SIG-M5 treated with dmso at 0.1 percent for 504 hours (cell line): ENCODE measurements at regions not wholly inside any gene's neighbourhood (a gene's known extent, or its start where the extent isn't known, plus 50 kb on each side); places are given as distances from the start of the nearest gene placed in this dataset.
"Not testable (repeated sequence)": the region's sequence is repeated elsewhere in the genome, so short reads cannot be mapped to it uniquely, and the experiment has no call there.

Experiments used
- DNase-seq: peaks from one replicate; lab custom pipeline; 2025; ENCODE audit not compliant: unreplicated experiment; lab: John Stamatoyannopoulos, UW

GRCh38 chrX:39678914-39679313 is 418.8 kb downstream of the BCOR start:
- DNase-seq: no peak

GRCh38 chrX:39679497-39680157 is 418.1 kb downstream of the BCOR start:
- no peak for DNase-seq

- DNase-seq: no peak
Observed at GRCh38 chrX:39681885-39682284, 415.9 kb downstream of the BCOR start.

GRCh38 chrX:39682778-39683177 is 415.0 kb downstream of the BCOR start:
- peak; percentile 15 for DNase-seq

- DNase-seq: no peak
Observed at GRCh38 chrX:39688219-39688575, 409.6 kb downstream of the BCOR start.

GRCh38 chrX:39688576-39689375 is 409.0 kb downstream of the BCOR start:
- no peak for DNase-seq

- no peak for DNase-seq
Observed at GRCh38 chrX:39689376-39690104, 408.2 kb downstream of the BCOR start.

- DNase-seq: no peak
Observed at GRCh38 chrX:39690541-39691415, 407.0 kb downstream of the BCOR start.

GRCh38 chrX:39691724-39692123 is 406.0 kb downstream of the BCOR start:
- DNase-seq: no peak

GRCh38 chrX:39692796-39693195 is 405.0 kb downstream of the BCOR start:
- no peak for DNase-seq

- no peak for DNase-seq
Observed at GRCh38 chrX:39693298-39693697, 404.5 kb downstream of the BCOR start.

- DNase-seq: not testable (repeated sequence)
Observed at GRCh38 chrX:39702636-39703035, 395.1 kb downstream of the BCOR start.

- DNase-seq: no peak
Observed at GRCh38 chrX:39703307-39703706, 394.5 kb downstream of the BCOR start.

- no peak for DNase-seq
Observed at GRCh38 chrX:39704590-39704989, 393.2 kb downstream of the BCOR start.

- peak; percentile 50 for DNase-seq
Observed at GRCh38 chrX:39705290-39705689, 392.5 kb downstream of the BCOR start.

- no peak for DNase-seq
Observed at GRCh38 chrX:39709364-39709763, 388.4 kb downstream of the BCOR start.

- DNase-seq: no peak
Observed at GRCh38 chrX:39709812-39710211, 387.9 kb downstream of the BCOR start.

- no peak for DNase-seq
Observed at GRCh38 chrX:39710776-39711175, 387.0 kb downstream of the BCOR start.

- DNase-seq: no peak
Observed at GRCh38 chrX:39714471-39714870, 383.3 kb downstream of the BCOR start.

- DNase-seq: no peak
Observed at GRCh38 chrX:39716401-39716800, 381.4 kb downstream of the BCOR start.
